GM12878 (cell line): ENCODE measurements at regions not wholly inside any gene's neighbourhood (a gene's known extent, or its start where the extent isn't known, plus 50 kb on each side); places are given as distances from the start of the nearest gene placed in this dataset.

Experiments used
- ATAC-seq: fragments of 200-7000 bp; cut with Tn5 transposase; 3 replicates; pipeline ENCODE4 v1.9.1; 2020; ENCODE audit warnings: mild to moderate bottlenecking, moderate library complexity
- BruUV-seq: library from RNA; stranded (reverse); fragments of 400-500 nt; replicated peaks from 2 replicates; lab custom pipeline; 2021; lab: Mats Ljungman, UMichigan
- CTCF ChIA-PET: fragments of 300-600 bp; sonication (Branson Sonifier 250); formaldehyde crosslinking; extraction: SDS; loops from one replicate; lab custom pipeline; 2021; ENCODE audit warnings: inconsistent platforms; lab: Yijun Ruan, JAX
- POLR2A ChIA-PET: fragments of 350-600 bp; formaldehyde crosslinking; extraction: SDS; loops from one replicate; lab custom pipeline; 2021; ENCODE audit warnings: inconsistent platforms; lab: Charles Lee
- RAD21 ChIA-PET: fragments of 300-600 bp; sonication (Branson Sonifier 250); formaldehyde crosslinking; loops from one replicate; lab custom pipeline; 2023; ENCODE audit warnings: antibody characterized with exemption; ENCODE audit not compliant: unreplicated experiment; lab: Charles Lee
- SMC1A ChIA-PET: fragments of 300-600 bp; sonication (Branson Sonifier 250); formaldehyde crosslinking; loops from one replicate; lab custom pipeline; 2023; ENCODE audit not compliant: unreplicated experiment, uncharacterized antibody; lab: Charles Lee
- DNase-seq: peaks from one replicate; pipeline ENCODE4 v3.0.0-alpha.2; 2011; ENCODE audit warnings: low read depth, low spot score
- FAIRE-seq: peaks from 3 replicates; lab custom pipeline; 2011; peaks lifted over from hg19 to GRCh38; lab: Jason Lieb, UNC
- H2AFZ ChIP-seq: 2 replicates; pipeline ENCODE4 v1.6.0; 2011; ENCODE audit warnings: low read depth, low read length, control low read depth; ENCODE audit not compliant: control insufficient read depth
- H3K27ac ChIP-seq: 2 replicates; pipeline ENCODE4 v1.5.1; 2011; ENCODE audit warnings: control low read depth; ENCODE audit not compliant: control insufficient read depth, insufficient read depth
- H3K27me3 ChIP-seq, 2 experiments: replicated peaks in 1 of 2; 2 replicates each; pipeline versions ENCODE4 v1.6.0 to v1.6.1; 2011; ENCODE audit warnings: low read length in 1 of 2; ENCODE audit not compliant: control insufficient read depth in 2 of 2, insufficient read depth in 2 of 2
- H3K36me3 ChIP-seq, 2 experiments: 2 replicates each; pipeline ENCODE4 v1.5.1; 2011; ENCODE audit warnings: low read length in 1 of 2; ENCODE audit not compliant: control insufficient read depth in 2 of 2, insufficient read depth in 2 of 2
- H3K4me1 ChIP-seq: 2 replicates; pipeline ENCODE4 v1.6.1; 2011; ENCODE audit warnings: mild to moderate bottlenecking, low read length, moderate library complexity, mixed read lengths; ENCODE audit not compliant: control insufficient read depth, insufficient read depth
- H3K4me2 ChIP-seq: 2 replicates; pipeline ENCODE4 v1.6.0; 2011; ENCODE audit warnings: control low read depth; ENCODE audit not compliant: control insufficient read depth, insufficient read depth
- H3K4me3 ChIP-seq: fragments of 200-600 bp; sonication (generic); 2 replicates; pipeline ENCODE4 v1.5.1; 2016
- H3K79me2 ChIP-seq: 2 replicates; pipeline ENCODE4 v1.6.0; 2011; ENCODE audit warnings: low read length; ENCODE audit not compliant: control insufficient read depth, insufficient read depth
- H3K9ac ChIP-seq: 2 replicates; pipeline ENCODE4 v1.8.0; 2011; ENCODE audit warnings: low read length, control low read depth, mixed read lengths; ENCODE audit not compliant: control insufficient read depth, insufficient read depth
- H3K9me3 ChIP-seq: replicated peaks from 3 replicates; pipeline ENCODE4 v1.5.1; 2011; ENCODE audit warnings: mild to moderate bottlenecking, low read length; ENCODE audit not compliant: control insufficient read depth, insufficient read depth
- H4K20me1 ChIP-seq: 2 replicates; pipeline ENCODE4 v1.6.0; 2011; ENCODE audit not compliant: control insufficient read depth, insufficient read depth
- ATF3 ChIP-seq: IDR thresholded peaks from 2 replicates; pipeline ENCODE4 v1.6.1; 2011; ENCODE audit warnings: low read depth, mild to moderate bottlenecking, low read length, moderate library complexity, borderline replicate concordance; ENCODE audit errors: extremely low read depth
- BRCA1 ChIP-seq: IDR thresholded peaks from 2 replicates; pipeline ENCODE4 v1.6.1; 2011; ENCODE audit warnings: low read depth, low read length, improper control_type of control experiment
- CHD4 ChIP-seq: fragments of 200-600 bp; sonication (generic); IDR thresholded peaks from 2 replicates; pipeline ENCODE4 v1.6.1; 2016; ENCODE audit warnings: mild to moderate bottlenecking
- CREM ChIP-seq: IDR thresholded peaks from 2 replicates; pipeline ENCODE4 v1.6.1; 2014; ENCODE audit warnings: antibody characterized with exemption, low read depth
- ETV6 ChIP-seq, 2 experiments: fragments of 450-650 bp in 1 of 2; IDR thresholded peaks in 1 of 2; conservative IDR thresholded peaks in 1 of 2; 2 replicates each; pipeline ENCODE4 v1.6.1; 2014; ENCODE audit warnings: antibody characterized with exemption in 1 of 2, borderline replicate concordance in 1 of 2, low read depth in 1 of 2, mild to moderate bottlenecking in 1 of 2, moderate library complexity in 1 of 2
- FOXK2 ChIP-seq: fragments of 450-650 bp; IDR thresholded peaks from 2 replicates; pipeline ENCODE4 v1.6.1; 2017; ENCODE audit warnings: mild to moderate bottlenecking, moderate library complexity
- IKZF2 ChIP-seq, 2 experiments: fragments of 450-650 bp; IDR thresholded peaks; 2 replicates each; pipeline ENCODE4 v1.6.1; 2017; ENCODE audit warnings: mild to moderate bottlenecking in 2 of 2, moderate library complexity in 2 of 2
- KAT2A ChIP-seq: conservative IDR thresholded peaks from 2 replicates; pipeline ENCODE4 v1.6.1; 2011; ENCODE audit warnings: low read depth, low read length; ENCODE audit not compliant: control insufficient read depth
- NFYA ChIP-seq: IDR thresholded peaks from 2 replicates; pipeline ENCODE4 v1.6.1; 2011; ENCODE audit warnings: low read depth, mild to moderate bottlenecking, low read length, improper control_type of control experiment, borderline replicate concordance
- RBBP5 ChIP-seq: fragments of 200-600 bp; sonication (generic); conservative IDR thresholded peaks from 2 replicates; pipeline ENCODE4 v1.6.1; 2016
- SMAD5 ChIP-seq: IDR thresholded peaks from 2 replicates; pipeline ENCODE4 v1.6.1; 2016; ENCODE audit warnings: antibody characterized with exemption, low read depth
- SUZ12 ChIP-seq: fragments of 200-600 bp; sonication (generic); IDR thresholded peaks from one replicate; pipeline ENCODE4 v1.6.1; 2018; ENCODE audit warnings: antibody characterized with exemption, mild to moderate bottlenecking; ENCODE audit not compliant: unreplicated experiment
- TCF3 ChIP-seq: IDR thresholded peaks from 2 replicates; pipeline ENCODE4 v1.6.1; 2012; ENCODE audit warnings: low read depth, mild to moderate bottlenecking, low read length, borderline replicate concordance; ENCODE audit not compliant: insufficient read depth
- USF2 ChIP-seq: IDR thresholded peaks from 2 replicates; pipeline ENCODE4 v1.6.1; 2011; ENCODE audit warnings: low read depth, low read length, improper control_type of control experiment, borderline replicate concordance
- ZBTB33 ChIP-seq: fragments of 450-650 bp; IDR thresholded peaks from 2 replicates; pipeline ENCODE4 v1.6.1; 2017; ENCODE audit warnings: mild to moderate bottlenecking
- WGBS: methylation state at CpG from one replicate; pipeline ENCODE4 v1.1.6; 2016; ENCODE audit warnings: low lambda C conversion rate; ENCODE audit not compliant: insufficient replicate concordance, insufficient coverage; ENCODE audit errors: missing lambda C conversion rate; 5-methylcytosine and 5-hydroxymethylcytosine counted together
- in situ Hi-C: fragments of 300-500 bp; cut with MboI; formaldehyde crosslinking; loops from 9 replicates; pipeline ENCODE4 v1.14.3; 2018; ENCODE audit warnings: mixed read lengths
- intact Hi-C: fragments of 100-400 bp; cut with micrococcal nuclease; formaldehyde crosslinking; loops from one replicate; pipeline ENCODE4 v1.14.2; 2022; ENCODE audit not compliant: unreplicated experiment

- SMC1A ChIA-PET = interaction anchor here (1.1 kb wide), 1 partner anchor 196 kb away, joined by 3 read pairs; no protein-coding TSS in a partner anchor
- 94% methylated on average over 1 of the region's 1 CpG for WGBS
- in situ Hi-C loops = no loop called here
Observed at GRCh38 chr18:4851301-4851976, 345.6 kb downstream of the AKAIN1 start.

GRCh38 chr18:4847056-4847455 is 350.0 kb downstream of the AKAIN1 start:
- FAIRE-seq (no peak), ATAC-seq (no peak), DNase-seq (no peak)
- H3K79me2 ChIP-seq = no peaks in the 10 kb centered on the region
- no peaks in the 10 kb centered on the region for H4K20me1 ChIP-seq
- WGBS = 0% methylated on average over 1 of the region's 1 CpG
- ChIA-PET POLR2A (no interaction called here), RAD21 (no interaction called here), CTCF (interaction anchor here (0.6 to 1.0 kb wide), 2 partner anchors 12 to 16 kb away, joined by 3 read pairs; no protein-coding TSS in a partner anchor), SMC1A (interaction anchor here (1.0 to 1.8 kb wide), 4 partner anchors 12 to 88 kb away, joined by 3 to 5 read pairs (median 4); no protein-coding TSS in a partner anchor)
- no peak overlapping the region for H3K9ac ChIP-seq
- no peak overlapping the region for H2AFZ ChIP-seq
- no peak overlapping the region for H3K4me2 ChIP-seq
- H3K27me3 ChIP-seq = no peaks in the 10 kb centered on the region
- no peaks in the 10 kb centered on the region for H3K9me3 ChIP-seq
- H3K36me3 ChIP-seq = no peaks in the 10 kb centered on the region
- in situ Hi-C loops (no loop called here), intact Hi-C loops (no loop called here)
- H3K4me1 ChIP-seq = no peaks in the 10 kb centered on the region
- H3K4me3 ChIP-seq = no peak overlapping the region
- BruUV-seq = no TSS peak
- H3K27ac ChIP-seq = no peak overlapping the region
- TF ChIP-seq SUZ12 (no peak), SMAD5 (no peak), USF2 (no peak), KAT2A (no peak), IKZF2 (IDR thresholded peaks at IDR 0.05) (no peak), TCF3 (no peak), NFYA (no peak), ZBTB33 (no peak), FOXK2 (no peak), CHD4 (no peak), RBBP5 (no peak), ETV6 (conservative IDR thresholded peaks at IDR 0.05 in 1 of 2, IDR thresholded peaks at IDR 0.05 in 1 of 2; ENCODE audit: borderline replicate concordance in 1 of 2, low read depth in 1 of 2) (no peak), BRCA1 (no peak), ATF3 (no peak)

More at GRCh38 chr18:4851301-4851976, 345.6 kb downstream of the AKAIN1 start:
- Histone ChIP-seq H3K9ac (no peak overlapping the region), H3K27me3 (no peaks in the 10 kb centered on the region), H3K79me2 (no peaks in the 10 kb centered on the region), H3K36me3 (no peaks in the 10 kb centered on the region), H3K27ac (no peak overlapping the region), H3K4me3 (no peak overlapping the region), H3K4me2 (no peak overlapping the region), H2AFZ (no peak overlapping the region), H3K4me1 (no peaks in the 10 kb centered on the region), H4K20me1 (no peaks in the 10 kb centered on the region), H3K9me3 (no peaks in the 10 kb centered on the region)
- TF ChIP-seq CREM = no peak
- ATAC-seq (no peak), FAIRE-seq (no peak), DNase-seq (no peak)
- ChIA-PET RAD21 (no interaction called here), POLR2A (no interaction called here), CTCF (no interaction called here)
- BruUV-seq = no TSS peak
- intact Hi-C loops = no loop called here
